HEK293T (cell line): ENCODE measurements at regions not wholly inside any gene's neighbourhood (a gene's known extent, or its start where the extent isn't known, plus 50 kb on each side); places are given as distances from the start of the nearest gene placed in this dataset.

Experiments
- ARNT ChIP-seq: fragments of 450-650 bp; IDR thresholded peaks from 2 replicates; pipeline ENCODE4 v1.6.1; 2017; ENCODE audit warnings: mild to moderate bottlenecking
- BHLHE40 ChIP-seq: fragments of 450-650 bp; IDR thresholded peaks from 2 replicates; pipeline ENCODE4 v1.6.1; 2016; ENCODE audit warnings: mild to moderate bottlenecking, moderate library complexity, borderline replicate concordance
- CTBP1 ChIP-seq: fragments of 450-650 bp; IDR thresholded peaks from 2 replicates; pipeline ENCODE4 v1.6.1; 2016; ENCODE audit warnings: borderline replicate concordance
- FOXA1 ChIP-seq: fragments of 450-650 bp; IDR thresholded peaks from 2 replicates; pipeline ENCODE4 v1.6.1; 2016; ENCODE audit warnings: mild to moderate bottlenecking
- FOXK2 ChIP-seq: fragments of 450-650 bp; IDR thresholded peaks from 2 replicates; pipeline ENCODE4 v1.6.1; 2016; ENCODE audit warnings: mild to moderate bottlenecking
- FOXM1 ChIP-seq: fragments of 450-650 bp; IDR thresholded peaks from 2 replicates; pipeline ENCODE4 v1.6.1; 2017; ENCODE audit warnings: mild to moderate bottlenecking, borderline replicate concordance
- HDGF ChIP-seq: fragments of 450-650 bp; IDR thresholded peaks from 2 replicates; pipeline ENCODE4 v1.6.1; 2017; ENCODE audit warnings: antibody characterized with exemption, borderline replicate concordance
- L3MBTL2 ChIP-seq: fragments of 450-650 bp; conservative IDR thresholded peaks from 2 replicates; pipeline ENCODE4 v1.6.1; 2016; ENCODE audit warnings: mild to moderate bottlenecking
- LEF1 ChIP-seq: fragments of 450-650 bp; IDR thresholded peaks from 2 replicates; pipeline ENCODE4 v1.6.1; 2017; ENCODE audit warnings: mild to moderate bottlenecking, borderline replicate concordance
- SP1 ChIP-seq: fragments of 450-650 bp; IDR thresholded peaks from 2 replicates; pipeline ENCODE4 v1.6.1; 2017
- SUZ12 ChIP-seq: fragments of 450-650 bp; IDR thresholded peaks from 2 replicates; pipeline ENCODE4 v1.6.1; 2016; ENCODE audit warnings: mild to moderate bottlenecking
- ZNF384 ChIP-seq: fragments of 450-650 bp; IDR thresholded peaks from 2 replicates; pipeline ENCODE4 v1.6.1; 2016
- TF ChIP-seq, protein P1 (sequence below): fragments of 450-650 bp; IDR thresholded peaks from 2 replicates; pipeline ENCODE4 v1.6.1; 2016

DNA sequence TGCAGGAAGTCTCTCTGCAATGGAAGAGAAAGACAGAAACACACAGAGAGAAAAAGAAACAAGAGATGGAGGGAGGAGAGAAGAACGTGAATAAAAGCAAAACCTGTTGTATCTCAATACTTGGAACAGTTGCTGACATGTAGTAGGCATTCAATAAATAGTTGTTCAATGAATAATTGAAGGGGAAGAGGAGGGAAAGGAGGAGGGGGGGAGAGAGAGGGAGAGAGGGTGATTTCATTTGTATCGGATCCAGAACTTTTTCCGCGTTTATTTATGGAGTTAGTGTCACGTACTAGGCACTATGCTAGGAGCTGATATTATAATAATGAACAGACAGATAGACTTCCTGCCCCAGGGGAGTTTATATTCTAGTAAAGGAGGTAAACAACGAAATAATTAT lies 144.1 kb downstream of the OMA1 start:
- TF ChIP-seq HDGF (no peak), CTBP1 (no peak), BHLHE40 (no peak), SP1 (no peak), SUZ12 (no peak), FOXK2 (no peak), LEF1 (no peak), FOXM1 (no peak), L3MBTL2 (no peak), FOXA1 (no peak), ZNF384 (no peak), ARNT (no peak)
- TF ChIP-seq, protein P1, sequence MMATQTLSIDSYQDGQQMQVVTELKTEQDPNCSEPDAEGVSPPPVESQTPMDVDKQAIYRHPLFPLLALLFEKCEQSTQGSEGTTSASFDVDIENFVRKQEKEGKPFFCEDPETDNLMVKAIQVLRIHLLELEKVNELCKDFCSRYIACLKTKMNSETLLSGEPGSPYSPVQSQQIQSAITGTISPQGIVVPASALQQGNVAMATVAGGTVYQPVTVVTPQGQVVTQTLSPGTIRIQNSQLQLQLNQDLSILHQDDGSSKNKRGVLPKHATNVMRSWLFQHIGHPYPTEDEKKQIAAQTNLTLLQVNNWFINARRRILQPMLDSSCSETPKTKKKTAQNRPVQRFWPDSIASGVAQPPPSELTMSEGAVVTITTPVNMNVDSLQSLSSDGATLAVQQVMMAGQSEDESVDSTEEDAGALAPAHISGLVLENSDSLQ, result no peak
